ENCODE measurements at regions not wholly inside any gene's neighbourhood (a gene's known extent, or its start where the extent isn't known, plus 50 kb on each side); places are given as distances from the start of the nearest gene placed in this dataset.

DNA sequence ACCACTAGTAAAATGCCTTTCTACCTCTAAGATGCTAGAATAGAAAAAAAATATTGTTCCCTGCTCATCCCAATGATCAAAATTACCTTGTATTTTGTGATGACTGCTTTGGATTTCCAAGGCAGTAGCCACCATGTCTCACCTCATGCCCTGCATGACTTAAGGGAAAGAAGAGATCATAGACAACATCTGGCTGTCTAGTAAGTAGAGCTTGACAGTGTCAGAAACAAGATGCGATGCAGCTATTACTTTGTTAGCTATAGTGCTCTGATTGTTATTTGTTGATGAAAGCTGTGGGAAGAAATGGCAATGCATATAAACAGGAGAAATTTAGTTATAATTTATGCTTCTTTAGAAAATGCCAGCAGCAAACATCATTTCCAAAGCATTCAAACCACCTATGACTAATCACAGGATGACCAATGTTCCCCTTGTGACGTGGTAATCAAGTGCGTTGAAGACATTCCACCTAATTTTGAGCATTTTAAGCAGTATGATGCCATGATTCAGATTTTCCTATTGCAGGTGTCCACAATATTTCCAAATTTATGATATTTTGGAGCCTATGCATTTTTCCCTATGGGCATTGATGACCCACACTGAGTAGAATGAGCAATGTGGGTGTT is 308.3 kb downstream of the KCNRG start:
- DNase-seq (ENCODE audit: extremely low spot score, unreplicated experiment): no peak
- Mint-ChIP-seq H3K27ac (ENCODE audit: unreplicated experiment) (no peak overlapping the region), H3K9me3 (ENCODE audit: unreplicated experiment) (peaks cover 15% of the 10 kb centered on the region), H3K27me3 (ENCODE audit: unreplicated experiment) (no peaks in the 10 kb centered on the region), H3K4me1 (ENCODE audit: unreplicated experiment) (peaks cover 18% of the 10 kb centered on the region), H3K36me3 (ENCODE audit: unreplicated experiment) (peaks cover 4% of the 10 kb centered on the region), H3K4me3 (ENCODE audit: unreplicated experiment) (no peak overlapping the region)
- no peak for TF ChIP-seq CTCF (IDR thresholded peaks at IDR 0.05)

- Mint-ChIP-seq H3K27ac (ENCODE audit: unreplicated experiment) (no peak overlapping the region), H3K27me3 (ENCODE audit: unreplicated experiment) (no peaks in the 10 kb centered on the region)
Measured at GRCh38 chr13:50326271-50326670, 311.0 kb downstream of the KCNRG start.

DNA sequence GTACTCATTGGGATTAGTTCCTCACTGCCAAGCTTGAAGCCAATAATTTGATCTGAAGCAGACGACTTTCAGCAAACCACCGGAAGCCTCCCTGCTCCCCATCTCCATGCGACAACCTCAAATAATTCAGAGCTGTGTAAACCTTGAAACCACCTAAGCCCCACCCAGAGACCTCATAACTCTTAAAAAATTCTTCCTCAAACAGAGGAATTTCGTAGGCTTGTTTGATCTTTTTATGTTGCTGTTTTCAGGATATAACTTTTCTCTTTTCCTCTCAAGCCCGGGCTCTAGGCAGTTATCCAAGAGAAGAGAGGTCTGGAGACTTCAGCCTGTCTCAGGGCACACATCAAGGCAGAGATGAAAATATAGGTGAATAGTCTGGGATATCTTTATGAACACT is 311.6 kb downstream of the KCNRG start:
- Mint-ChIP-seq H3K9me3 (ENCODE audit: unreplicated experiment) (peaks cover 15% of the 10 kb centered on the region), H3K27me3 (ENCODE audit: unreplicated experiment) (no peaks in the 10 kb centered on the region), H3K27ac (ENCODE audit: unreplicated experiment) (no peak overlapping the region), H3K4me1 (ENCODE audit: unreplicated experiment) (peaks cover 4% of the 10 kb centered on the region), H3K4me3 (ENCODE audit: unreplicated experiment) (no peak overlapping the region), H3K36me3 (ENCODE audit: unreplicated experiment) (peaks cover 4% of the 10 kb centered on the region)
- no peak for TF ChIP-seq CTCF (IDR thresholded peaks at IDR 0.05)
- DNase-seq (ENCODE audit: extremely low spot score, unreplicated experiment): no peak

More at GRCh38 chr13:50326271-50326670, 311.0 kb downstream of the KCNRG start:
- Mint-ChIP-seq H3K36me3 (ENCODE audit: unreplicated experiment) (peaks cover 4% of the 10 kb centered on the region), H3K4me3 (ENCODE audit: unreplicated experiment) (no peak overlapping the region), H3K4me1 (ENCODE audit: unreplicated experiment) (peaks cover 4% of the 10 kb centered on the region), H3K9me3 (ENCODE audit: unreplicated experiment) (peaks cover 15% of the 10 kb centered on the region)
- no peak for DNase-seq (ENCODE audit: extremely low spot score, unreplicated experiment)
- no peak for TF ChIP-seq CTCF (IDR thresholded peaks at IDR 0.05)

- no peaks in the 10 kb centered on the region for H3K27me3 Mint-ChIP-seq (ENCODE audit: unreplicated experiment)
- peak overlapping the region; percentile 62 for H3K27ac Mint-ChIP-seq (ENCODE audit: unreplicated experiment)
- H3K36me3 Mint-ChIP-seq (ENCODE audit: unreplicated experiment): no peaks in the 10 kb centered on the region
- H3K9me3 Mint-ChIP-seq (ENCODE audit: unreplicated experiment): no peaks in the 10 kb centered on the region
- no peak overlapping the region for H3K4me3 Mint-ChIP-seq (ENCODE audit: unreplicated experiment)
- DNase-seq (ENCODE audit: extremely low spot score, unreplicated experiment): no peak
- TF ChIP-seq CTCF (IDR thresholded peaks at IDR 0.05): no peak
- H3K4me1 Mint-ChIP-seq (ENCODE audit: unreplicated experiment): peaks cover 22% of the 10 kb centered on the region
Measured at GRCh38 chr13:50334115-50334778, 319.0 kb downstream of the KCNRG start.

- H3K4me1 Mint-ChIP-seq (ENCODE audit: unreplicated experiment): peaks cover 22% of the 10 kb centered on the region
- no peak overlapping the region for H3K4me3 Mint-ChIP-seq (ENCODE audit: unreplicated experiment)
- DNase-seq (ENCODE audit: extremely low spot score, unreplicated experiment): no peak
- no peak for TF ChIP-seq CTCF (IDR thresholded peaks at IDR 0.05)
- H3K27me3 Mint-ChIP-seq (ENCODE audit: unreplicated experiment): peaks cover 3% of the 10 kb centered on the region
- H3K27ac Mint-ChIP-seq (ENCODE audit: unreplicated experiment): peak overlapping the region; percentile 62
- no peaks in the 10 kb centered on the region for H3K36me3 Mint-ChIP-seq (ENCODE audit: unreplicated experiment)
- no peaks in the 10 kb centered on the region for H3K9me3 Mint-ChIP-seq (ENCODE audit: unreplicated experiment)
Measured at GRCh38 chr13:50334944-50335343, 319.7 kb downstream of the KCNRG start.
